ENCODE measurements at regions not wholly inside any gene's neighbourhood (a gene's known extent, or its start where the extent isn't known, plus 50 kb on each side); places are given as distances from the start of the nearest gene placed in this dataset.
"Not testable (repeated sequence)": the region's sequence is repeated elsewhere in the genome, so short reads cannot be mapped to it uniquely, and the experiment has no call there.

- H3K9me3 ChIP-seq (ENCODE audit: control insufficient read depth, low read length); H3K27ac ChIP-seq (ENCODE audit: low read depth, low read length, severe bottlenecking); H3K4me3 ChIP-seq (ENCODE audit: extremely low read depth, insufficient read depth, low read length, poor library complexity, severe bottlenecking); H3K4me1 ChIP-seq (ENCODE audit: control insufficient read depth, insufficient read depth, low read length, poor library complexity, severe bottlenecking); H3K36me3 ChIP-seq (ENCODE audit: control insufficient read depth, insufficient read depth, low read length): not testable (repeated sequence)
- WGBS, 2 experiments (ENCODE audit: insufficient coverage in 2 of 2), result no CpG with 5 or more reads among the region's 21 CpGs
Observed at GRCh38 chrY:11156100-11156499, 1544.9 kb upstream of the USP9Y start.

- 80% methylated on average over 1 of the region's 11 CpGs; no CpG with 5 or more reads in 1 of the 2 experiments for WGBS, 2 experiments (ENCODE audit: insufficient coverage in 2 of 2)
- H3K36me3 ChIP-seq (ENCODE audit: control insufficient read depth, insufficient read depth, low read length); H3K4me3 ChIP-seq (ENCODE audit: extremely low read depth, insufficient read depth, low read length, poor library complexity, severe bottlenecking); H3K4me1 ChIP-seq (ENCODE audit: control insufficient read depth, insufficient read depth, low read length, poor library complexity, severe bottlenecking); H3K9me3 ChIP-seq (ENCODE audit: control insufficient read depth, low read length); H3K27ac ChIP-seq (ENCODE audit: low read depth, low read length, severe bottlenecking): not testable (repeated sequence)
Observed at GRCh38 chrY:11156846-11157245, 1544.2 kb upstream of the USP9Y start.

- H3K36me3 ChIP-seq (ENCODE audit: control insufficient read depth, insufficient read depth, low read length); H3K4me1 ChIP-seq (ENCODE audit: control insufficient read depth, insufficient read depth, low read length, poor library complexity, severe bottlenecking); H3K9me3 ChIP-seq (ENCODE audit: control insufficient read depth, low read length); H3K27ac ChIP-seq (ENCODE audit: low read depth, low read length, severe bottlenecking); H3K4me3 ChIP-seq (ENCODE audit: extremely low read depth, insufficient read depth, low read length, poor library complexity, severe bottlenecking): not testable (repeated sequence)
- WGBS, 2 experiments (ENCODE audit: insufficient coverage in 2 of 2), result 65% methylated on average over 2 of the region's 5 CpGs; no CpG with 5 or more reads in 1 of the 2 experiments
Observed at GRCh38 chrY:11177033-11177432, 1524.0 kb upstream of the USP9Y start.

GRCh38 chrY:11201133-11201532 lies 1499.9 kb upstream of the USP9Y start:
- not testable (repeated sequence) for H3K36me3 ChIP-seq (ENCODE audit: control insufficient read depth, insufficient read depth, low read length); H3K4me1 ChIP-seq (ENCODE audit: control insufficient read depth, insufficient read depth, low read length, poor library complexity, severe bottlenecking); H3K9me3 ChIP-seq (ENCODE audit: control insufficient read depth, low read length); H3K4me3 ChIP-seq (ENCODE audit: extremely low read depth, insufficient read depth, low read length, poor library complexity, severe bottlenecking); H3K27ac ChIP-seq (ENCODE audit: low read depth, low read length, severe bottlenecking)
- WGBS, 2 experiments (ENCODE audit: insufficient coverage in 2 of 2), result 100% methylated on average over 2 of the region's 6 CpGs; no CpG with 5 or more reads in 1 of the 2 experiments

- H3K4me1 ChIP-seq (ENCODE audit: control insufficient read depth, insufficient read depth, low read length, poor library complexity, severe bottlenecking); H3K9me3 ChIP-seq (ENCODE audit: control insufficient read depth, low read length); H3K36me3 ChIP-seq (ENCODE audit: control insufficient read depth, insufficient read depth, low read length); H3K4me3 ChIP-seq (ENCODE audit: extremely low read depth, insufficient read depth, low read length, poor library complexity, severe bottlenecking); H3K27ac ChIP-seq (ENCODE audit: low read depth, low read length, severe bottlenecking): not testable (repeated sequence)
- no CpG with 5 or more reads among the region's 20 CpGs for WGBS, 2 experiments (ENCODE audit: insufficient coverage in 2 of 2)
Observed at GRCh38 chrY:11214851-11215250, 1486.2 kb upstream of the USP9Y start.
